ENCODE measurements at regions not wholly inside any gene's neighbourhood (a gene's known extent, or its start where the extent isn't known, plus 50 kb on each side); places are given as distances from the start of the nearest gene placed in this dataset.

- TF ChIP-seq CHCHD3 (CRISPR knock-in tag; IDR thresholded peaks at IDR 0.05) (no peak), POLR2A (conservative IDR thresholded peaks at IDR 0.05) (no peak), SIX5 (IDR thresholded peaks at IDR 0.05; ENCODE audit: borderline replicate concordance in 1 of 2, insufficient read depth in 1 of 2, low read depth in 1 of 2, low read length in 2 of 2) (no peak), EP300 (IDR thresholded peaks at IDR 0.05; ENCODE audit: low read length) (no peak), EZH2 (IDR thresholded peaks at IDR 0.05; ENCODE audit: borderline replicate concordance, low read depth, low read length) (no peak), NR4A1 (CRISPR knock-in tag; IDR thresholded peaks at IDR 0.05) (no peak), NR4A1 (tag; IDR thresholded peaks at IDR 0.05) (no peak), JUNB (CRISPR knock-in tag; conservative IDR thresholded peaks at IDR 0.05) (no peak), POLR2AphosphoS5 (IDR thresholded peaks at IDR 0.05; ENCODE audit: control insufficient read depth, insufficient read depth, low read depth, low read length) (no peak), GABPA (tag; conservative IDR thresholded peaks at IDR 0.05; ENCODE audit: low read depth) (no peak), REST (IDR thresholded peaks at IDR 0.05; ENCODE audit: borderline replicate concordance) (no peak), REST (CRISPR knock-in tag; IDR thresholded peaks at IDR 0.05; ENCODE audit: low read depth) (no peak), ZBTB26 (CRISPR knock-in tag; IDR thresholded peaks at IDR 0.05) (no peak), ZNF318 (IDR thresholded peaks at IDR 0.05; ENCODE audit: borderline replicate concordance in 1 of 2, low read depth in 1 of 2) (no peak), ZFX (CRISPR knock-in tag; IDR thresholded peaks at IDR 0.05) (no peak), TRIM24 (IDR thresholded peaks at IDR 0.05) (no peak)
These were observed 286.9 kb upstream of the VSTM2A start for GRCh38 chr7:54255242-54255641.
